K562 (cell line): ENCODE measurements at regions not wholly inside any gene's neighbourhood (a gene's known extent, or its start where the extent isn't known, plus 50 kb on each side); places are given as distances from the start of the nearest gene placed in this dataset.

Experiments
- ATAC-seq: fragments of 200-7000 bp; cut with Tn5 transposase; 3 replicates; pipeline ENCODE4 v1.9.1; 2020; ENCODE audit warnings: moderate library complexity
- BruUV-seq: library from RNA; stranded (reverse); fragments of 400-500 nt; replicated peaks from 2 replicates; lab custom pipeline; 2021; lab: Mats Ljungman, UMichigan
- CTCF ChIA-PET: fragments of 300-600 bp; formaldehyde crosslinking; extraction: SDS; loops from one replicate; lab custom pipeline; 2021; ENCODE audit warnings: low intra/inter-chr PET ratio; lab: Yijun Ruan, JAX
- POLR2A ChIA-PET: fragments of 300-600, 350-650 bp; sonication (Branson Sonifier 250); formaldehyde crosslinking; extraction: SDS; loops from one replicate; lab custom pipeline; 2021; ENCODE audit warnings: antibody characterized with exemption, inconsistent platforms; lab: Yijun Ruan, JAX
- DNase-seq, 4 experiments: peaks; one replicate each; pipeline versions ENCODE4 v3.0.0 to v3.0.0-alpha.2; 2011 to 2018; ENCODE audit warnings: low spot score in 3 of 4, mixed read lengths in 3 of 4; ENCODE audit errors: extremely low read depth in 1 of 4
- FAIRE-seq: peaks from 2 replicates; lab custom pipeline; 2011; peaks lifted over from hg19 to GRCh38; lab: Jason Lieb, UNC
- H2AFZ ChIP-seq: 2 replicates; pipeline ENCODE4 v1.6.0; 2011; ENCODE audit warnings: low read depth, low read length, control low read depth, inconsistent platforms
- H3K27ac ChIP-seq: fragments of 200-600 bp; 3 replicates; pipeline ENCODE4 v1.8.0; 2011; ENCODE audit warnings: low read depth, mild to moderate bottlenecking, control low read depth, inconsistent platforms, low read length, moderate library complexity, mixed read lengths; ENCODE audit errors: extremely low read depth
- H3K27me3 ChIP-seq, 2 experiments: fragments of 300-600 bp in 1 of 2; 2 replicates in 1 of 2; 3 replicates in 1 of 2; pipeline versions ENCODE4 v1.6.0 to v1.8.0; 2011; ENCODE audit warnings: inconsistent platforms in 2 of 2, low read length in 2 of 2, mild to moderate bottlenecking in 1 of 2, mixed read lengths in 1 of 2, moderate library complexity in 1 of 2; ENCODE audit not compliant: control insufficient read depth in 2 of 2, insufficient read depth in 2 of 2
- H3K36me3 ChIP-seq: fragments of 300-600 bp; 3 replicates; pipeline ENCODE4 v1.8.0; 2011; ENCODE audit warnings: mild to moderate bottlenecking, low read length, inconsistent platforms; ENCODE audit not compliant: control insufficient read depth, insufficient read depth
- H3K4me1 ChIP-seq, 2 experiments: fragments of 200-600 bp in 1 of 2; replicated peaks in 1 of 2; 2 replicates in 1 of 2; 3 replicates in 1 of 2; pipeline versions ENCODE4 v1.5.1 to v1.8.0; 2011; ENCODE audit warnings: inconsistent platforms in 2 of 2, low read length in 2 of 2, mild to moderate bottlenecking in 1 of 2, mixed read lengths in 1 of 2, moderate library complexity in 1 of 2; ENCODE audit not compliant: control insufficient read depth in 2 of 2, insufficient read depth in 2 of 2
- H3K4me2 ChIP-seq: 2 replicates; pipeline ENCODE4 v1.6.1; 2011; ENCODE audit warnings: low read length, control low read depth, inconsistent platforms, mixed read lengths; ENCODE audit not compliant: insufficient read depth
- H3K4me3 ChIP-seq: fragments of 200-600 bp; sonication (generic), shearing (Covaris generic); 2 replicates; pipeline ENCODE4 v1.5.1; 2016; ENCODE audit warnings: control low read depth, inconsistent platforms
- H3K79me2 ChIP-seq: fragments of 200-600 bp; 3 replicates; pipeline ENCODE4 v1.8.0; 2011; ENCODE audit warnings: low read length, inconsistent platforms; ENCODE audit not compliant: control insufficient read depth, insufficient read depth
- H3K9ac ChIP-seq, 2 experiments: 2 replicates each; pipeline versions ENCODE4 v1.6.0 to v1.6.1; 2011; ENCODE audit warnings: low read depth in 2 of 2, low read length in 2 of 2, control low read depth in 1 of 2, inconsistent platforms in 1 of 2, mild to moderate bottlenecking in 1 of 2, mixed read lengths in 1 of 2; ENCODE audit not compliant: insufficient read depth in 1 of 2
- H3K9me1 ChIP-seq: one replicate; pipeline ENCODE4 v1.6.0; 2011; ENCODE audit warnings: inconsistent platforms, mild to moderate bottlenecking, low read length, moderate library complexity; ENCODE audit not compliant: control insufficient read depth, insufficient read depth
- H3K9me3 ChIP-seq: replicated peaks from 2 replicates; pipeline ENCODE4 v1.5.1; 2011; ENCODE audit warnings: low read depth, low read length, inconsistent platforms; ENCODE audit not compliant: control insufficient read depth, insufficient read depth
- H4K20me1 ChIP-seq: replicated peaks from 2 replicates; pipeline ENCODE4 v1.6.1; 2011; ENCODE audit warnings: low read length, inconsistent platforms, mixed read lengths; ENCODE audit not compliant: control insufficient read depth, insufficient read depth
- IFI16 ChIP-seq: fragments of 250-450 bp; sonication (Bioruptor Pico); IDR thresholded peaks from 2 replicates; pipeline ENCODE4 v2.1.2; 2022; ENCODE audit warnings: mild to moderate bottlenecking, inconsistent platforms
- KLF6 ChIP-seq: fragments of 250-450 bp; sonication (Bioruptor Pico); IDR thresholded peaks from 2 replicates; pipeline ENCODE4 v1.4.0; 2020; ENCODE audit warnings: mild to moderate bottlenecking, moderate library complexity, borderline replicate concordance
- NUFIP1 ChIP-seq: fragments of 450-650 bp; IDR thresholded peaks from 2 replicates; pipeline ENCODE4 v1.6.1; 2018; ENCODE audit not compliant: partially characterized antibody
- POLR2G ChIP-seq: fragments of 200-400 bp; formaldehyde crosslinking; IDR thresholded peaks from 2 replicates; pipeline ENCODE4 v1.6.1; 2017; ENCODE audit warnings: low read depth, mild to moderate bottlenecking, antibody characterized with exemption, low read length, moderate library complexity
- PTBP1 ChIP-seq: fragments of 200-400 bp; formaldehyde crosslinking; IDR thresholded peaks from 2 replicates; pipeline ENCODE4 v1.6.1; 2017; ENCODE audit warnings: low read depth, low read length
- PTTG1 ChIP-seq: fragments of 450-650 bp; IDR thresholded peaks from 2 replicates; pipeline ENCODE4 v1.6.1; 2016; ENCODE audit warnings: low read depth, mild to moderate bottlenecking, missing genetic modification characterization, missing compliant biosample characterization
- RAD51 ChIP-seq: fragments of 450-650 bp; IDR thresholded peaks from 2 replicates; pipeline ENCODE4 v1.7.1; 2016; ENCODE audit warnings: low read depth, mild to moderate bottlenecking, borderline replicate concordance
- TRIM28 ChIP-seq: fragments of 450-650 bp; IDR thresholded peaks from 2 replicates; pipeline ENCODE4 v1.6.1; 2017
- ZNF740 ChIP-seq, 3 experiments: fragments of 200-800 bp in 1 of 3; sonication (Bioruptor generic) in 1 of 3; sonication (generic) in 1 of 3; formaldehyde crosslinking in 1 of 3; IDR thresholded peaks; 2 replicates each; pipeline versions ENCODE4 v1.6.1 to v1.8.0; 2016 to 2022; ENCODE audit warnings: mild to moderate bottlenecking in 2 of 3, missing compliant biosample characterization in 2 of 3, missing genetic modification characterization in 2 of 3, missing genetic modification reagents in 1 of 3
- WGBS: fragments of 100-300 bp; shearing (Covaris generic); methylation state at CpG from one replicate; pipeline ENCODE4 v1.1.6; 2016; ENCODE audit warnings: low coverage, mixed read lengths; ENCODE audit not compliant: insufficient coverage; ENCODE audit errors: missing lambda C conversion rate; 5-methylcytosine and 5-hydroxymethylcytosine counted together
- in situ Hi-C: fragments of 300-500 bp; cut with MboI; formaldehyde crosslinking; loops from 4 replicates; pipeline ENCODE4 v1.15.0; 2018; ENCODE audit warnings: inconsistent platforms, mixed read lengths
- intact Hi-C: fragments of 100-400 bp; cut with micrococcal nuclease; formaldehyde crosslinking; loops from 2 replicates; pipeline ENCODE4 v1.14.2; 2022
- TF ChIP-seq, protein P1 (sequence below): fragments of 200-800 bp; sonication (Bioruptor generic); IDR thresholded peaks from 2 replicates; pipeline ENCODE4 v1.6.1; 2016; ENCODE audit warnings: missing genetic modification characterization, missing compliant biosample characterization
- TF ChIP-seq, protein P2 (sequence below): IDR thresholded peaks from 2 replicates; pipeline ENCODE4 v1.6.1; 2016; ENCODE audit warnings: missing genetic modification characterization, missing compliant biosample characterization

GRCh38 chr1:223462866-223463404, 69.7 kb downstream of the CCDC185 start (continued):
- TF ChIP-seq, protein P1, sequence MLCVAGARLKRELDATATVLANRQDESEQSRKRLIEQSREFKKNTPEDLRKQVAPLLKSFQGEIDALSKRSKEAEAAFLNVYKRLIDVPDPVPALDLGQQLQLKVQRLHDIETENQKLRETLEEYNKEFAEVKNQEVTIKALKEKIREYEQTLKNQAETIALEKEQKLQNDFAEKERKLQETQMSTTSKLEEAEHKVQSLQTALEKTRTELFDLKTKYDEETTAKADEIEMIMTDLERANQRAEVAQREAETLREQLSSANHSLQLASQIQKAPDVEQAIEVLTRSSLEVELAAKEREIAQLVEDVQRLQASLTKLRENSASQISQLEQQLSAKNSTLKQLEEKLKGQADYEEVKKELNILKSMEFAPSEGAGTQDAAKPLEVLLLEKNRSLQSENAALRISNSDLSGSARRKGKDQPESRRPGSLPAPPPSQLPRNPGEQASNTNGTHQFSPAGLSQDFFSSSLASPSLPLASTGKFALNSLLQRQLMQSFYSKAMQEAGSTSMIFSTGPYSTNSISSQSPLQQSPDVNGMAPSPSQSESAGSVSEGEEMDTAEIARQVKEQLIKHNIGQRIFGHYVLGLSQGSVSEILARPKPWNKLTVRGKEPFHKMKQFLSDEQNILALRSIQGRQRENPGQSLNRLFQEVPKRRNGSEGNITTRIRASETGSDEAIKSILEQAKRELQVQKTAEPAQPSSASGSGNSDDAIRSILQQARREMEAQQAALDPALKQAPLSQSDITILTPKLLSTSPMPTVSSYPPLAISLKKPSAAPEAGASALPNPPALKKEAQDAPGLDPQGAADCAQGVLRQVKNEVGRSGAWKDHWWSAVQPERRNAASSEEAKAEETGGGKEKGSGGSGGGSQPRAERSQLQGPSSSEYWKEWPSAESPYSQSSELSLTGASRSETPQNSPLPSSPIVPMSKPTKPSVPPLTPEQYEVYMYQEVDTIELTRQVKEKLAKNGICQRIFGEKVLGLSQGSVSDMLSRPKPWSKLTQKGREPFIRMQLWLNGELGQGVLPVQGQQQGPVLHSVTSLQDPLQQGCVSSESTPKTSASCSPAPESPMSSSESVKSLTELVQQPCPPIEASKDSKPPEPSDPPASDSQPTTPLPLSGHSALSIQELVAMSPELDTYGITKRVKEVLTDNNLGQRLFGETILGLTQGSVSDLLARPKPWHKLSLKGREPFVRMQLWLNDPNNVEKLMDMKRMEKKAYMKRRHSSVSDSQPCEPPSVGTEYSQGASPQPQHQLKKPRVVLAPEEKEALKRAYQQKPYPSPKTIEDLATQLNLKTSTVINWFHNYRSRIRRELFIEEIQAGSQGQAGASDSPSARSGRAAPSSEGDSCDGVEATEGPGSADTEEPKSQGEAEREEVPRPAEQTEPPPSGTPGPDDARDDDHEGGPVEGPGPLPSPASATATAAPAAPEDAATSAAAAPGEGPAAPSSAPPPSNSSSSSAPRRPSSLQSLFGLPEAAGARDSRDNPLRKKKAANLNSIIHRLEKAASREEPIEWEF, result no peak
- TF ChIP-seq IFI16 (CRISPR knock-in tag) (no peak), RAD51 (no peak), PTTG1 (tag) (no peak), POLR2G (no peak), TRIM28 (no peak)

GRCh38 chr1:223466151-223466550, 72.9 kb downstream of the CCDC185 start:
- TF ChIP-seq, protein P2, sequence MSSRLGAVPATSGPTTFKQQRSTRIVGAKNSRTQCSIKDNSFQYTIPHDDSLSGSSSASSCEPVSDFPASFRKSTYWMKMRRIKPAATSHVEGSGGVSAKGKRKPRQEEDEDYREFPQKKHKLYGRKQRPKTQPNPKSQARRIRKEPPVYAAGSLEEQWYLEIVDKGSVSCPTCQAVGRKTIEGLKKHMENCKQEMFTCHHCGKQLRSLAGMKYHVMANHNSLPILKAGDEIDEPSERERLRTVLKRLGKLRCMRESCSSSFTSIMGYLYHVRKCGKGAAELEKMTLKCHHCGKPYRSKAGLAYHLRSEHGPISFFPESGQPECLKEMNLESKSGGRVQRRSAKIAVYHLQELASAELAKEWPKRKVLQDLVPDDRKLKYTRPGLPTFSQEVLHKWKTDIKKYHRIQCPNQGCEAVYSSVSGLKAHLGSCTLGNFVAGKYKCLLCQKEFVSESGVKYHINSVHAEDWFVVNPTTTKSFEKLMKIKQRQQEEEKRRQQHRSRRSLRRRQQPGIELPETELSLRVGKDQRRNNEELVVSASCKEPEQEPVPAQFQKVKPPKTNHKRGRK (tag), result no peak
- TF ChIP-seq KLF6 (CRISPR knock-in tag) (no peak), NUFIP1 (no peak), PTBP1 (no peak), ZNF740 (CRISPR knock-in tag; IDR thresholded peaks at IDR 0.05) (no peak), ZNF740 (tag; IDR thresholded peaks at IDR 0.05) (no peak)
- Histone ChIP-seq H3K36me3 (no peaks in the 10 kb centered on the region), H3K4me3 (no peak overlapping the region), H3K9me3 (no peaks in the 10 kb centered on the region), H3K27me3 (peaks cover 3 to 8% of the 10 kb centered on the region in 2 experiments; a peak in 3 of 5 replicates), H3K9me1 (no peaks in the 10 kb centered on the region), H3K4me2 (no peak overlapping the region), H2AFZ (no peak overlapping the region), H3K4me1 (no peaks in the 10 kb centered on the region), H3K79me2 (no peaks in the 10 kb centered on the region), H3K27ac (no peak overlapping the region), H3K9ac (no peak overlapping the region), H4K20me1 (no peaks in the 10 kb centered on the region)
- no peak for ATAC-seq
- CTCF ChIA-PET, result no interaction called here
- POLR2A ChIA-PET, result no interaction called here
- WGBS, result 0% methylated on average over 1 of the region's 1 CpG
- no peak for FAIRE-seq
- DNase-seq, result no peak
- in situ Hi-C loops, result no loop called here
- no TSS peak for BruUV-seq
- intact Hi-C loops, result no loop called here
